Esophagus muscularis mucosa (tissue), 4 donors: ENCODE measurements at regions not wholly inside any gene's neighbourhood (a gene's known extent, or its start where the extent isn't known, plus 50 kb on each side); places are given as distances from the start of the nearest gene placed in this dataset.

ENCODE experiments used
- DNase-seq: peaks from one replicate; pipeline ENCODE4 v3.0.0-alpha.2; 2017; ENCODE audit errors: extremely low spot score
- H3K27ac ChIP-seq, 4 donors: fragments of 200-600 bp; sonication (generic); replicated peaks in 1 of 4; 1 replicate in 3 of 4; 2 replicates in 1 of 4; pipeline ENCODE4 v1.5.1; 2016 to 2019; ENCODE audit warnings: mild to moderate bottlenecking in 1 of 4
- H3K27me3 ChIP-seq, 4 donors: fragments of 200-600 bp; sonication (generic); one replicate each; pipeline versions ENCODE4 v1.5.1 to v1.6.0; 2016 to 2019
- H3K36me3 ChIP-seq, 4 donors: fragments of 200-600 bp; sonication (generic); one replicate each; pipeline ENCODE4 v1.5.1; 2016 to 2019
- H3K4me1 ChIP-seq, 4 donors: fragments of 200-600 bp; sonication (generic); one replicate each; pipeline ENCODE4 v1.5.1; 2016 to 2019
- H3K4me3 ChIP-seq, 4 donors: fragments of 200-600 bp; sonication (generic); 1 replicate in 2 of 4; 2 replicates in 2 of 4; pipeline ENCODE4 v1.5.1; 2016 to 2019; ENCODE audit warnings: mild to moderate bottlenecking in 4 of 4, moderate library complexity in 1 of 4
- H3K9me3 ChIP-seq, 4 donors: fragments of 200-600 bp; sonication (generic); 1 replicate in 3 of 4; 2 replicates in 1 of 4; pipeline ENCODE4 v1.5.1; 2016 to 2019
- EP300 ChIP-seq: sonication (generic); formaldehyde crosslinking; IDR thresholded peaks from one replicate; pipeline ENCODE4 v1.6.1; 2017; ENCODE audit warnings: antibody characterized with exemption
- POLR2A ChIP-seq: fragments of 450-650 bp; IDR thresholded peaks from one replicate; pipeline ENCODE4 v1.6.1; 2017; ENCODE audit warnings: antibody characterized with exemption, moderate library complexity, mild to moderate bottlenecking, low read depth
- POLR2AphosphoS5 ChIP-seq, 2 donors: sonication (generic); formaldehyde crosslinking; IDR thresholded peaks; one replicate each; pipeline ENCODE4 v1.6.1; 2017; ENCODE audit warnings: antibody characterized with exemption in 2 of 2
- WGBS: methylation state at CpG from one replicate; pipeline ENCODE4 v1.1.5; 2018; 5-methylcytosine and 5-hydroxymethylcytosine counted together
- intact Hi-C: fragments of 100-400 bp; cut with DNase I; formaldehyde crosslinking; loops from one replicate; pipeline ENCODE4 v1.15.1; 2023
- TF ChIP-seq, protein P1 (sequence below), 3 experiments: fragments of 200-600 bp in 2 of 3; fragments of 450-650 bp in 1 of 3; sonication (generic) in 2 of 3; IDR thresholded peaks; one replicate each; pipeline ENCODE4 v1.5.1; 2017 to 2019; ENCODE audit warnings: antibody characterized with exemption in 3 of 3, mild to moderate bottlenecking in 2 of 3, moderate library complexity in 1 of 3

DNA sequence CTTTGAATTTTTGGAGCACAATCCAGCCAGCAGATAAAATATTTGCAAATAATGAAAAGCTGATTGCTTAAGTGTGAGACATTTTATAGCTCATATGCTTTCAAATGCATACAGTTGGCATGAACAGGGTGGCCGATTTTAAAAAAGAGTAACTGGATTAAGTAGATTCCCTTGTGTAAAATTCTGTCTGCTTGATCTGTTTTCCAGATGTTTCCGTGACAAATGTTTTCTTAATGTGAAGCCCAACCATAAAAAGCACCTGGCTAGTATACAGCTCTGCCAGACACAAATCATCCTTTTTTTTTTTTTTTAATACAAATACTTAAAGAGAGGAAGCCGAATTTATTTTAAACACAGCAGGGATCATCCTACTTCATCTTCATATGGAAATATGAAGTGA, 440.7 kb downstream of the CCER1 start:
- no peak for DNase-seq
- Histone ChIP-seq H3K9me3 (no peaks in the 10 kb centered on the region), H3K27me3 (no peaks in the 10 kb centered on the region), H3K4me1 (peaks cover 7 to 19% (median 15%) of the 10 kb centered on the region in 4 donors), H3K36me3 (no peaks in the 10 kb centered on the region), H3K27ac (no peak overlapping the region), H3K4me3 (no peak overlapping the region)
- TF ChIP-seq POLR2A = no peak
- TF ChIP-seq, protein P1, sequence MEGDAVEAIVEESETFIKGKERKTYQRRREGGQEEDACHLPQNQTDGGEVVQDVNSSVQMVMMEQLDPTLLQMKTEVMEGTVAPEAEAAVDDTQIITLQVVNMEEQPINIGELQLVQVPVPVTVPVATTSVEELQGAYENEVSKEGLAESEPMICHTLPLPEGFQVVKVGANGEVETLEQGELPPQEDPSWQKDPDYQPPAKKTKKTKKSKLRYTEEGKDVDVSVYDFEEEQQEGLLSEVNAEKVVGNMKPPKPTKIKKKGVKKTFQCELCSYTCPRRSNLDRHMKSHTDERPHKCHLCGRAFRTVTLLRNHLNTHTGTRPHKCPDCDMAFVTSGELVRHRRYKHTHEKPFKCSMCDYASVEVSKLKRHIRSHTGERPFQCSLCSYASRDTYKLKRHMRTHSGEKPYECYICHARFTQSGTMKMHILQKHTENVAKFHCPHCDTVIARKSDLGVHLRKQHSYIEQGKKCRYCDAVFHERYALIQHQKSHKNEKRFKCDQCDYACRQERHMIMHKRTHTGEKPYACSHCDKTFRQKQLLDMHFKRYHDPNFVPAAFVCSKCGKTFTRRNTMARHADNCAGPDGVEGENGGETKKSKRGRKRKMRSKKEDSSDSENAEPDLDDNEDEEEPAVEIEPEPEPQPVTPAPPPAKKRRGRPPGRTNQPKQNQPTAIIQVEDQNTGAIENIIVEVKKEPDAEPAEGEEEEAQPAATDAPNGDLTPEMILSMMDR (IDR thresholded peaks at IDR 0.05) = no peak
- no peak for TF ChIP-seq POLR2AphosphoS5 (IDR thresholded peaks at IDR 0.05)
- no peak for TF ChIP-seq EP300
- 18% methylated on average over 3 of the region's 3 CpGs for WGBS
- intact Hi-C loops = no loop called here

GRCh38 chr12:90512518-90512917, 442.5 kb downstream of the CCER1 start:
- H3K4me1 ChIP-seq = peaks cover 7 to 19% (median 15%) of the 10 kb centered on the region in 4 donors
- H3K27me3 ChIP-seq = no peaks in the 10 kb centered on the region
- H3K27ac ChIP-seq = no peak overlapping the region
- no peaks in the 10 kb centered on the region for H3K9me3 ChIP-seq
- intact Hi-C loops = no loop called here
- TF ChIP-seq POLR2AphosphoS5 (IDR thresholded peaks at IDR 0.05) (no peak), EP300 (no peak), POLR2A (no peak)
- TF ChIP-seq, protein P1 (IDR thresholded peaks at IDR 0.05) = no peak
- H3K36me3 ChIP-seq = no peaks in the 10 kb centered on the region
- DNase-seq = no peak
- WGBS = 90% methylated on average over 1 of the region's 1 CpG
- no peak overlapping the region for H3K4me3 ChIP-seq

- no peaks in the 10 kb centered on the region for H3K9me3 ChIP-seq
- no peak overlapping the region for H3K27ac ChIP-seq
- H3K27me3 ChIP-seq = no peaks in the 10 kb centered on the region
- no peak overlapping the region for H3K4me3 ChIP-seq
- no peaks in the 10 kb centered on the region for H3K36me3 ChIP-seq
- intact Hi-C loops = no loop called here
- peaks cover 7 to 19% (median 15%) of the 10 kb centered on the region in 4 donors for H3K4me1 ChIP-seq
- TF ChIP-seq POLR2A = no peak
- TF ChIP-seq, protein P1 (IDR thresholded peaks at IDR 0.05) = no peak
- no peak for TF ChIP-seq POLR2AphosphoS5 (IDR thresholded peaks at IDR 0.05)
- no peak for TF ChIP-seq EP300
- no peak for DNase-seq
These were observed 444.0 kb downstream of the CCER1 start for GRCh38 chr12:90510948-90511347.

DNA sequence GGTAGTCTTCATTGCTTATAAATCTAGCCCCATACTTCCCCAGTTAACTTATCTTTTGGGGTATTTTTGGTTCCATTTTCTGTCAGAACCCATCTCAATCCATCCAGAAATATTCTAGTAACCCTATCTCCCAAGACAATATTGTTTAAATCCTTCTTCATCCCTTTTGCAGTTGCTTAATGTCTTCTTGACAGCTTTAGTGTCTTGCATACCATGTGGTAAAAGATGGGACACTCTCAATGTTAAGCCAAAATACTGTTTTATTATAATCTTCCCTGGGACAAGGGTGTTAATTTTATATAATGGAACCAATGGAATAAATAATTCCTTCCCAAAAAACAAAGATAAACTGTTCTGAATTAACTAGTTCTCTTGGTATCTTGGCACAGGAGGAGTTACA, 450.2 kb downstream of the CCER1 start:
- DNase-seq = no peak
- Histone ChIP-seq H3K4me3 (no peak overlapping the region), H3K9me3 (no peaks in the 10 kb centered on the region), H3K27me3 (no peaks in the 10 kb centered on the region), H3K4me1 (no peaks in the 10 kb centered on the region), H3K27ac (no peak overlapping the region), H3K36me3 (no peaks in the 10 kb centered on the region)
- intact Hi-C loops = no loop called here
- TF ChIP-seq, protein P1 (IDR thresholded peaks at IDR 0.05) = no peak
- no peak for TF ChIP-seq POLR2AphosphoS5 (IDR thresholded peaks at IDR 0.05)
- TF ChIP-seq POLR2A = no peak
- no peak for TF ChIP-seq EP300

GRCh38 chr12:90502070-90502469, 452.9 kb downstream of the CCER1 start:
- Histone ChIP-seq H3K9me3 (no peaks in the 10 kb centered on the region), H3K36me3 (no peaks in the 10 kb centered on the region), H3K4me3 (no peak overlapping the region), H3K4me1 (no peaks in the 10 kb centered on the region), H3K27ac (no peak overlapping the region), H3K27me3 (no peaks in the 10 kb centered on the region)
- no peak for DNase-seq
- TF ChIP-seq EP300 (no peak), POLR2A (no peak), POLR2AphosphoS5 (IDR thresholded peaks at IDR 0.05) (no peak)
- TF ChIP-seq, protein P1 (IDR thresholded peaks at IDR 0.05) = no peak
- intact Hi-C loops = no loop called here
